Common myeloid progenitor, CD34-positive (primary cell): ENCODE measurements at regions not wholly inside any gene's neighbourhood (a gene's known extent, or its start where the extent isn't known, plus 50 kb on each side); places are given as distances from the start of the nearest gene placed in this dataset.

Experiments
- CTCF ChIA-PET: fragments of 350-600 bp; sonication (Branson Sonifier 250); formaldehyde crosslinking; loops from one replicate; lab custom pipeline; 2021; ENCODE audit warnings: antibody characterized with exemption; lab: Charles Lee
- POLR2A ChIA-PET: fragments of 350-600 bp; sonication (Branson Sonifier 250); formaldehyde crosslinking; loops from one replicate; lab custom pipeline; 2021; ENCODE audit warnings: antibody characterized with exemption; lab: Charles Lee
- DNase-seq, 3 donors: peaks; one replicate each; pipeline versions ENCODE4 v3.0.0 to v3.0.0-alpha.2; 2013
- H3K27ac ChIP-seq, 2 experiments: 1 replicate in 1 of 2; 2 replicates in 1 of 2; pipeline ENCODE4 v1.7.0; 2013; ENCODE audit warnings: inconsistent platforms in 2 of 2, low read length in 2 of 2, mild to moderate bottlenecking in 2 of 2, low read depth in 1 of 2, moderate library complexity in 1 of 2; ENCODE audit not compliant: severe bottlenecking in 2 of 2, insufficient read depth in 1 of 2, poor library complexity in 1 of 2
- H3K27me3 ChIP-seq, 5 experiments: replicated peaks in 2 of 5; 1 replicate in 3 of 5; 2 replicates in 2 of 5; pipeline versions ENCODE4 v1.6.1 to v1.7.0; 2013; ENCODE audit warnings: low read length in 4 of 5, mild to moderate bottlenecking in 2 of 5, moderate library complexity in 2 of 5, inconsistent platforms in 1 of 5; ENCODE audit not compliant: insufficient read depth in 5 of 5, control insufficient read depth in 4 of 5
- H3K36me3 ChIP-seq, 4 experiments: 1 replicate in 2 of 4; 2 replicates in 2 of 4; pipeline versions ENCODE4 v1.6.1 to v1.7.0; 2013; ENCODE audit warnings: low read length in 3 of 4, control low read depth in 1 of 4, mild to moderate bottlenecking in 1 of 4; ENCODE audit not compliant: control insufficient read depth in 4 of 4, insufficient read depth in 4 of 4
- H3K4me1 ChIP-seq, 4 experiments: 1 replicate in 3 of 4; 2 replicates in 1 of 4; pipeline versions ENCODE4 v1.6.1 to v1.7.1; 2013; ENCODE audit warnings: low read length in 3 of 4, mild to moderate bottlenecking in 3 of 4, control low read depth in 1 of 4, inconsistent platforms in 1 of 4, moderate library complexity in 1 of 4; ENCODE audit not compliant: control insufficient read depth in 4 of 4, insufficient read depth in 4 of 4; ENCODE audit errors: control extremely low read depth in 1 of 4
- H3K4me3 ChIP-seq, 7 experiments: 1 replicate in 4 of 7; 2 replicates in 3 of 7; pipeline versions ENCODE4 v1.5.1 to v1.7.0; 2013; ENCODE audit warnings: mild to moderate bottlenecking in 7 of 7, low read length in 6 of 7, moderate library complexity in 6 of 7, inconsistent platforms in 2 of 7, low read depth in 2 of 7, control low read depth in 1 of 7; ENCODE audit not compliant: insufficient read depth in 4 of 7, control insufficient read depth in 1 of 7; ENCODE audit errors: extremely low read depth in 1 of 7
- H3K9me3 ChIP-seq, 5 experiments: 1 replicate in 4 of 5; 2 replicates in 1 of 5; pipeline versions ENCODE4 v1.6.1 to v1.7.1; 2013; ENCODE audit warnings: low read length in 4 of 5, mild to moderate bottlenecking in 2 of 5, inconsistent platforms in 1 of 5, low read depth in 1 of 5, moderate library complexity in 1 of 5; ENCODE audit not compliant: control insufficient read depth in 4 of 5, insufficient read depth in 2 of 5; ENCODE audit errors: control extremely low read depth in 1 of 5
- WGBS: methylation state at CpG from one replicate; pipeline ENCODE4 v1.1.5; 2013; ENCODE audit not compliant: insufficient coverage; 5-methylcytosine and 5-hydroxymethylcytosine counted together

- no peak overlapping the region for H3K4me3 ChIP-seq
- H3K4me1 ChIP-seq = no peaks in the 10 kb centered on the region
- CTCF ChIA-PET = no interaction called here
- H3K27me3 ChIP-seq = no peaks in the 10 kb centered on the region
- DNase-seq = no peak
- no peaks in the 10 kb centered on the region for H3K36me3 ChIP-seq
- POLR2A ChIA-PET = no interaction called here
- no peaks in the 10 kb centered on the region for H3K9me3 ChIP-seq
- H3K27ac ChIP-seq = no peak overlapping the region
- 82% methylated on average over 4 of the region's 6 CpGs for WGBS
Measured at GRCh38 chr17:71163121-71163812, 957.6 kb upstream of the SOX9 start.

DNA sequence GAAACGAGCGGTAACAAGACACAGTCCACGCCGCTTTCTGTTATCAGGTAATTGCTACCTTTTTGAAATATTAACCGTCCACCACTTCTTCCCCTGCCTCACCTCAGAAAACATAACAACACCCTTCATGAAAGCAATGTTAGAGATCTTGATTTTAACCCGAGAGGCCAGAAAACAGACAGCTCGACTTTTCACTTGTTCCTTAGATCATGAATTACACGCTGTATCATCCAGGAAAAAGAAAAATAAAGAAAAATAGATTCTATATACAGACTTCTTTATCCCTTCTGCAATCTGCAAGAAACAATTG, 957.1 kb upstream of the SOX9 start:
- 100% methylated on average over 4 of the region's 8 CpGs for WGBS
- Histone ChIP-seq H3K27ac (no peak overlapping the region), H3K4me1 (no peaks in the 10 kb centered on the region), H3K4me3 (no peak overlapping the region), H3K27me3 (no peaks in the 10 kb centered on the region), H3K9me3 (no peaks in the 10 kb centered on the region), H3K36me3 (no peaks in the 10 kb centered on the region)
- ChIA-PET POLR2A (no interaction called here), CTCF (no interaction called here)
- no peak for DNase-seq

DNA sequence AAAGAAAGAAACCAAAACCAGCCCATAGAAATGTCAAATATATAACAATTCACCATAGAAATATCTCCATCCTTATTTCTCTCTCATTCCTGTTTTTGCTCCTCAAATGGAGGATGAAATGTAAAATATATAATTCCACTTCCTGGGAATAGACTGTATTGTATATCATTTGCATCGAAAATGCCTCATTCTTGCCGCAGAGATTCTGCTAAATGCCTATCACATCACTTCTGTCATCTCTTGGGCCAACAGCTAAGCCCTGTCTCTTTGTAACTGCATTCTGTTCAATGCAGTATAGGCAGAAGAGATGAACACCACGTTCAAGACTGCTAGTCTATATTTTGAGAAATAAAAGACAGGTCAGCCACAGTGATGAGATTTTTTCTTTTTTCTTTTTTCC, 956.3 kb upstream of the SOX9 start:
- ChIA-PET CTCF (no interaction called here), POLR2A (no interaction called here)
- WGBS = 83% methylated on average over 2 of the region's 3 CpGs
- Histone ChIP-seq H3K36me3 (no peaks in the 10 kb centered on the region), H3K4me3 (no peak overlapping the region), H3K4me1 (no peaks in the 10 kb centered on the region), H3K9me3 (no peaks in the 10 kb centered on the region), H3K27me3 (no peaks in the 10 kb centered on the region), H3K27ac (no peak overlapping the region)
- DNase-seq = no peak

GRCh38 chr17:71166311-71166710, 954.5 kb upstream of the SOX9 start:
- Histone ChIP-seq H3K9me3 (no peaks in the 10 kb centered on the region), H3K27ac (no peak overlapping the region), H3K4me3 (no peak overlapping the region), H3K27me3 (no peaks in the 10 kb centered on the region), H3K36me3 (no peaks in the 10 kb centered on the region), H3K4me1 (no peaks in the 10 kb centered on the region)
- ChIA-PET POLR2A (no interaction called here), CTCF (no interaction called here)
- DNase-seq = no peak
- no CpG with 5 or more reads among the region's 2 CpGs for WGBS

- POLR2A ChIA-PET = no interaction called here
- no peaks in the 10 kb centered on the region for H3K36me3 ChIP-seq
- no peak overlapping the region for H3K4me3 ChIP-seq
- H3K4me1 ChIP-seq = no peaks in the 10 kb centered on the region
- H3K27ac ChIP-seq = no peak overlapping the region
- DNase-seq = no peak
- WGBS = 58% methylated on average over 2 of the region's 5 CpGs
- H3K9me3 ChIP-seq = no peaks in the 10 kb centered on the region
- CTCF ChIA-PET = no interaction called here
- H3K27me3 ChIP-seq = no peaks in the 10 kb centered on the region
Measured at GRCh38 chr17:71168053-71168741, 952.6 kb upstream of the SOX9 start.

GRCh38 chr17:71170070-71170469, 950.8 kb upstream of the SOX9 start:
- POLR2A ChIA-PET = no interaction called here
- H3K36me3 ChIP-seq = no peaks in the 10 kb centered on the region
- H3K27ac ChIP-seq = no peak overlapping the region
- no peaks in the 10 kb centered on the region for H3K27me3 ChIP-seq
- no peaks in the 10 kb centered on the region for H3K9me3 ChIP-seq
- DNase-seq = no peak
- H3K4me3 ChIP-seq = no peak overlapping the region
- no peaks in the 10 kb centered on the region for H3K4me1 ChIP-seq
- CTCF ChIA-PET = no interaction called here

GRCh38 chr17:71171270-71171669, 949.5 kb upstream of the SOX9 start:
- no peak overlapping the region for H3K27ac ChIP-seq
- no peaks in the 10 kb centered on the region for H3K27me3 ChIP-seq
- no peaks in the 10 kb centered on the region for H3K36me3 ChIP-seq
- no peak overlapping the region for H3K4me3 ChIP-seq
- no peaks in the 10 kb centered on the region for H3K4me1 ChIP-seq
- 100% methylated on average over 1 of the region's 2 CpGs for WGBS
- POLR2A ChIA-PET = no interaction called here
- H3K9me3 ChIP-seq = no peaks in the 10 kb centered on the region
- no peak for DNase-seq
- CTCF ChIA-PET = no interaction called here
